WTC11 (cell line): ENCODE measurements at regions not wholly inside any gene's neighbourhood (a gene's known extent, or its start where the extent isn't known, plus 50 kb on each side); places are given as distances from the start of the nearest gene placed in this dataset.

Experiments used
- ATAC-seq: fragments of 200-7000 bp; cut with Tn5 transposase; 2 replicates; pipeline ENCODE4 v1.10.0; 2021; ENCODE audit warnings: mild to moderate bottlenecking, moderate library complexity
- CTCF ChIA-PET: fragments of 300-600 bp; sonication (Branson Sonifier 250); formaldehyde crosslinking; loops from one replicate; lab custom pipeline; 2021; ENCODE audit warnings: antibody characterized with exemption; lab: Charles Lee
- POLR2A ChIA-PET: fragments of 350-600 bp; sonication (Branson Sonifier 250); formaldehyde crosslinking; loops from one replicate; lab custom pipeline; 2021; ENCODE audit warnings: antibody characterized with exemption; lab: Charles Lee
- DNase-seq: peaks from one replicate; pipeline ENCODE4 v3.0.0; 2021; ENCODE audit warnings: low spot score
- H3K27ac Mint-ChIP-seq: 2 replicates; pipeline ENCODE4 v1.8.0; 2021; ENCODE audit warnings: mixed read lengths
- H3K27me3 Mint-ChIP-seq: 2 replicates; pipeline ENCODE4 v1.8.0; 2021; ENCODE audit warnings: low read depth, mild to moderate bottlenecking, moderate library complexity, mixed read lengths
- H3K36me3 Mint-ChIP-seq: 2 replicates; pipeline ENCODE4 v1.8.0; 2021; ENCODE audit warnings: mixed read lengths
- H3K4me1 Mint-ChIP-seq: 2 replicates; pipeline ENCODE4 v1.8.0; 2022; ENCODE audit warnings: mixed read lengths
- H3K4me3 Mint-ChIP-seq: 2 replicates; pipeline ENCODE4 v1.8.0; 2021; ENCODE audit warnings: mild to moderate bottlenecking, moderate library complexity, mixed read lengths
- H3K9me3 Mint-ChIP-seq: 2 replicates; pipeline ENCODE4 v1.8.0; 2021; ENCODE audit warnings: mixed read lengths
- CBFB ChIP-seq: sonication (generic); formaldehyde crosslinking; IDR thresholded peaks from 2 replicates; pipeline ENCODE4 v1.8.1; 2022; ENCODE audit warnings: mild to moderate bottlenecking, low read depth, missing genetic modification reagents
- E2F1 ChIP-seq: sonication (generic); formaldehyde crosslinking; IDR thresholded peaks from 2 replicates; pipeline ENCODE4 v1.8.0; 2022; ENCODE audit warnings: mild to moderate bottlenecking, missing genetic modification reagents
- ETV6 ChIP-seq: sonication (generic); formaldehyde crosslinking; IDR thresholded peaks from 2 replicates; pipeline ENCODE4 v1.8.1; 2022; ENCODE audit warnings: mild to moderate bottlenecking, missing genetic modification reagents
- FOXJ3 ChIP-seq: sonication (generic); formaldehyde crosslinking; IDR thresholded peaks from 2 replicates; pipeline ENCODE4 v1.9.0; 2021; ENCODE audit warnings: missing genetic modification reagents, mild to moderate bottlenecking, borderline replicate concordance
- FOXP4 ChIP-seq: sonication (generic); formaldehyde crosslinking; IDR thresholded peaks from 2 replicates; pipeline ENCODE4 v1.8.0; 2022; ENCODE audit warnings: mild to moderate bottlenecking, missing genetic modification reagents
- GRHL2 ChIP-seq: fragments of 250-450 bp; sonication (Bioruptor Pico); IDR thresholded peaks from 2 replicates; pipeline ENCODE4 v1.8.0; 2022; ENCODE audit warnings: mild to moderate bottlenecking, moderate library complexity; ENCODE audit not compliant: insufficient replicate concordance, severe bottlenecking
- MXD4 ChIP-seq: fragments of 250-450 bp; sonication (Bioruptor Pico); IDR thresholded peaks from 2 replicates; pipeline ENCODE4 v1.8.0; 2021; ENCODE audit warnings: mild to moderate bottlenecking, moderate library complexity, borderline replicate concordance
- NFATC4 ChIP-seq: fragments of 250-450 bp; sonication (Bioruptor Pico); IDR thresholded peaks from 2 replicates; pipeline ENCODE4 v1.9.0; 2021; ENCODE audit warnings: mild to moderate bottlenecking
- NFYB ChIP-seq: sonication (generic); formaldehyde crosslinking; conservative IDR thresholded peaks from 2 replicates; pipeline ENCODE4 v1.8.0; 2022; ENCODE audit warnings: low read depth, missing genetic modification reagents
- NR3C1 ChIP-seq: sonication (generic); formaldehyde crosslinking; conservative IDR thresholded peaks from 2 replicates; pipeline ENCODE4 v1.8.1; 2023; ENCODE audit warnings: low read depth, mild to moderate bottlenecking, missing genetic modification reagents
- RORB ChIP-seq: fragments of 250-450 bp; sonication (Bioruptor Pico); IDR thresholded peaks from 2 replicates; pipeline ENCODE4 v1.9.0; 2021; ENCODE audit warnings: mild to moderate bottlenecking
- USF2 ChIP-seq: sonication (generic); formaldehyde crosslinking; IDR thresholded peaks from 2 replicates; pipeline ENCODE4 v1.8.1; 2023; ENCODE audit warnings: mild to moderate bottlenecking, missing genetic modification reagents, moderate library complexity
- ZNF121 ChIP-seq: sonication (generic); formaldehyde crosslinking; IDR thresholded peaks from 2 replicates; pipeline ENCODE4 v1.8.0; 2023; ENCODE audit warnings: missing genetic modification reagents
- ZNF138 ChIP-seq: sonication (generic); formaldehyde crosslinking; conservative IDR thresholded peaks from 2 replicates; pipeline ENCODE4 v1.8.1; 2022; ENCODE audit warnings: mild to moderate bottlenecking, moderate library complexity, missing genetic modification reagents
- ZNF423 ChIP-seq: fragments of 250-450 bp; sonication (Bioruptor Pico); IDR thresholded peaks from 2 replicates; pipeline ENCODE4 v2.1.2; 2022; ENCODE audit warnings: mild to moderate bottlenecking, moderate library complexity
- TF ChIP-seq, protein P1 (sequence below): sonication (generic); formaldehyde crosslinking; IDR thresholded peaks from 2 replicates; pipeline ENCODE4 v1.8.0; 2023; ENCODE audit warnings: missing genetic modification reagents, mild to moderate bottlenecking, borderline replicate concordance
- TF ChIP-seq, protein P2 (sequence below): fragments of 250-450 bp; sonication (Bioruptor Pico); IDR thresholded peaks from 2 replicates; pipeline ENCODE4 v1.9.0; 2021; ENCODE audit warnings: moderate library complexity, mild to moderate bottlenecking, inconsistent platforms, borderline replicate concordance
- TF ChIP-seq, protein P3 (sequence below): sonication (generic); formaldehyde crosslinking; IDR thresholded peaks from 2 replicates; pipeline ENCODE4 v1.8.1; 2022; ENCODE audit warnings: low read depth, mild to moderate bottlenecking, moderate library complexity, missing genetic modification reagents, borderline replicate concordance
- TF ChIP-seq, protein P4 (sequence below): sonication (generic); formaldehyde crosslinking; conservative IDR thresholded peaks from 2 replicates; pipeline ENCODE4 v1.8.1; 2022; ENCODE audit warnings: mild to moderate bottlenecking, missing genetic modification reagents

- TF ChIP-seq, protein P1, sequence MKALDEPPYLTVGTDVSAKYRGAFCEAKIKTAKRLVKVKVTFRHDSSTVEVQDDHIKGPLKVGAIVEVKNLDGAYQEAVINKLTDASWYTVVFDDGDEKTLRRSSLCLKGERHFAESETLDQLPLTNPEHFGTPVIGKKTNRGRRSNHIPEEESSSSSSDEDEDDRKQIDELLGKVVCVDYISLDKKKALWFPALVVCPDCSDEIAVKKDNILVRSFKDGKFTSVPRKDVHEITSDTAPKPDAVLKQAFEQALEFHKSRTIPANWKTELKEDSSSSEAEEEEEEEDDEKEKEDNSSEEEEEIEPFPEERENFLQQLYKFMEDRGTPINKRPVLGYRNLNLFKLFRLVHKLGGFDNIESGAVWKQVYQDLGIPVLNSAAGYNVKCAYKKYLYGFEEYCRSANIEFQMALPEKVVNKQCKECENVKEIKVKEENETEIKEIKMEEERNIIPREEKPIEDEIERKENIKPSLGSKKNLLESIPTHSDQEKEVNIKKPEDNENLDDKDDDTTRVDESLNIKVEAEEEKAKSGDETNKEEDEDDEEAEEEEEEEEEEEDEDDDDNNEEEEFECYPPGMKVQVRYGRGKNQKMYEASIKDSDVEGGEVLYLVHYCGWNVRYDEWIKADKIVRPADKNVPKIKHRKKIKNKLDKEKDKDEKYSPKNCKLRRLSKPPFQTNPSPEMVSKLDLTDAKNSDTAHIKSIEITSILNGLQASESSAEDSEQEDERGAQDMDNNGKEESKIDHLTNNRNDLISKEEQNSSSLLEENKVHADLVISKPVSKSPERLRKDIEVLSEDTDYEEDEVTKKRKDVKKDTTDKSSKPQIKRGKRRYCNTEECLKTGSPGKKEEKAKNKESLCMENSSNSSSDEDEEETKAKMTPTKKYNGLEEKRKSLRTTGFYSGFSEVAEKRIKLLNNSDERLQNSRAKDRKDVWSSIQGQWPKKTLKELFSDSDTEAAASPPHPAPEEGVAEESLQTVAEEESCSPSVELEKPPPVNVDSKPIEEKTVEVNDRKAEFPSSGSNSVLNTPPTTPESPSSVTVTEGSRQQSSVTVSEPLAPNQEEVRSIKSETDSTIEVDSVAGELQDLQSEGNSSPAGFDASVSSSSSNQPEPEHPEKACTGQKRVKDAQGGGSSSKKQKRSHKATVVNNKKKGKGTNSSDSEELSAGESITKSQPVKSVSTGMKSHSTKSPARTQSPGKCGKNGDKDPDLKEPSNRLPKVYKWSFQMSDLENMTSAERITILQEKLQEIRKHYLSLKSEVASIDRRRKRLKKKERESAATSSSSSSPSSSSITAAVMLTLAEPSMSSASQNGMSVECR (CRISPR knock-in tag), result no peak
- TF ChIP-seq FOXJ3 (CRISPR knock-in tag) (no peak), NFYB (no peak), ZNF423 (CRISPR knock-in tag) (no peak), RORB (CRISPR knock-in tag) (no peak), GRHL2 (CRISPR knock-in tag) (no peak)
- TF ChIP-seq, protein P2, sequence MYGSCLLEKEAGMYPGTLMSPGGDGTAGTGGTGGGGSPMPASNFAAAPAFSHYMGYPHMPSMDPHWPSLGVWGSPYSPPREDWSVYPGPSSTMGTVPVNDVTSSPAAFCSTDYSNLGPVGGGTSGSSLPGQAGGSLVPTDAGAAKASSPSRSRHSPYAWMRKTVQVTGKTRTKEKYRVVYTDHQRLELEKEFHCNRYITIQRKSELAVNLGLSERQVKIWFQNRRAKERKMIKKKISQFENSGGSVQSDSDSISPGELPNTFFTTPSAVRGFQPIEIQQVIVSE (CRISPR knock-in tag), result no peak
- TF ChIP-seq, protein P3, sequence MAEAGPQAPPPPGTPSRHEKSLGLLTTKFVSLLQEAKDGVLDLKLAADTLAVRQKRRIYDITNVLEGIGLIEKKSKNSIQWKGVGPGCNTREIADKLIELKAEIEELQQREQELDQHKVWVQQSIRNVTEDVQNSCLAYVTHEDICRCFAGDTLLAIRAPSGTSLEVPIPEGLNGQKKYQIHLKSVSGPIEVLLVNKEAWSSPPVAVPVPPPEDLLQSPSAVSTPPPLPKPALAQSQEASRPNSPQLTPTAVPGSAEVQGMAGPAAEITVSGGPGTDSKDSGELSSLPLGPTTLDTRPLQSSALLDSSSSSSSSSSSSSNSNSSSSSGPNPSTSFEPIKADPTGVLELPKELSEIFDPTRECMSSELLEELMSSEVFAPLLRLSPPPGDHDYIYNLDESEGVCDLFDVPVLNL (CRISPR knock-in tag), result no peak
Observed at GRCh38 chr16:72362476-72362875, 190.5 kb upstream of the PMFBP1 start (continued).

DNA sequence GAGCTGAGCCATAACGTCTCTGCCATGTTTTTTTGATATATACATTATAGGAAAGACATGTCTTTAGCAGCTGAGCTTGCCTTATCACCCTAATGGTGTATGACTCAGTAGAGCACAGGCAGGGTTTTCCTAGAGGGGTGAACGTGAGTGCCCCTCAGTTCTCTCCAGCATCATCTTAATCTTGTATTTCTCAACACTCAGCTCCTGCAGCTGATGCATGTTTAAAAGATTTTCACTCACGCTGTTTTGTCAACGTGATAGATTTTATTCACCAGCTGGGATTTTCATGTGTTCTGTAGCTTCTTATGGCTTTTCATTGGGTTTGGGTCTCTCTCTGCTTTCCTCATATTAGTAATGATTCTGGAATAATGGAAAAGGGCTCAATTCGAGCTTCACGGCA lies 186.0 kb upstream of the PMFBP1 start:
- DNase-seq, result no peak
- POLR2A ChIA-PET, result no interaction called here
- H3K27me3 Mint-ChIP-seq, result no peaks in the 10 kb centered on the region
- H3K36me3 Mint-ChIP-seq, result peaks cover 3% of the 10 kb centered on the region
- TF ChIP-seq NR3C1 (CRISPR knock-in tag), result no peak
- TF ChIP-seq, protein P4, sequence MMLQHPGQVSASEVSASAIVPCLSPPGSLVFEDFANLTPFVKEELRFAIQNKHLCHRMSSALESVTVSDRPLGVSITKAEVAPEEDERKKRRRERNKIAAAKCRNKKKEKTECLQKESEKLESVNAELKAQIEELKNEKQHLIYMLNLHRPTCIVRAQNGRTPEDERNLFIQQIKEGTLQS (CRISPR knock-in tag), result no peak
- TF ChIP-seq, protein P2 (CRISPR knock-in tag), result no peak
- no peak for TF ChIP-seq MXD4 (CRISPR knock-in tag)
- TF ChIP-seq USF2 (CRISPR knock-in tag), result no peak
- TF ChIP-seq ETV6 (CRISPR knock-in tag), result no peak
- TF ChIP-seq, protein P1 (CRISPR knock-in tag), result no peak
- TF ChIP-seq NFATC4, result no peak
- no peak for TF ChIP-seq ZNF121 (CRISPR knock-in tag)
- TF ChIP-seq CBFB, result no peak
- TF ChIP-seq E2F1 (CRISPR knock-in tag), result no peak
- TF ChIP-seq ZNF138 (CRISPR knock-in tag), result no peak
- TF ChIP-seq FOXP4 (CRISPR knock-in tag), result no peak
- no peaks in the 10 kb centered on the region for H3K4me1 Mint-ChIP-seq
- no peak for ATAC-seq
- no peak overlapping the region for H3K4me3 Mint-ChIP-seq
- peaks cover 5% of the 10 kb centered on the region for H3K9me3 Mint-ChIP-seq
- CTCF ChIA-PET, result no interaction called here
- H3K27ac Mint-ChIP-seq, result no peak overlapping the region
